ENCODE measurements at regions not wholly inside any gene's neighbourhood (a gene's known extent, or its start where the extent isn't known, plus 50 kb on each side); places are given as distances from the start of the nearest gene placed in this dataset.

DNA sequence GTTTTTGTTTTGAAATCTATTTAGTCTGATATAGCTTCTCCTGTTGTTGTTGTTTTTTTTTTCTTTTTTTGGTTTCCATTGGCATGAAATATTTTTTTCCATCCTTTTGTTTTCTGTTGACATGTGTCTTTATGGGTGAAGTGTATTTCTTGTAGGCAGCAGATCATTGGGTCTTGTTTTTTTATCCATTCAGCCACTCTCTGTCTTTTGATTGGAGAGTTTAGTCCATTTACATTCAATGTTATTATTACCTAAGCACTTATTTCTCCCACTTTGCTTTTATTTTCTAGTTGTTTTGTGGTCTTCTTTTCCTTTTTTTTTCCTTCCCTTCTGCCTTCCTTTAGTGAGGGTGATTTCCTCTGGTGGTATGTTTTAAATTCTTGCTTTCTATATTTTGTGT lies 193.6 kb upstream of the TMEM260 start:
- TF ChIP-seq, protein P1, sequence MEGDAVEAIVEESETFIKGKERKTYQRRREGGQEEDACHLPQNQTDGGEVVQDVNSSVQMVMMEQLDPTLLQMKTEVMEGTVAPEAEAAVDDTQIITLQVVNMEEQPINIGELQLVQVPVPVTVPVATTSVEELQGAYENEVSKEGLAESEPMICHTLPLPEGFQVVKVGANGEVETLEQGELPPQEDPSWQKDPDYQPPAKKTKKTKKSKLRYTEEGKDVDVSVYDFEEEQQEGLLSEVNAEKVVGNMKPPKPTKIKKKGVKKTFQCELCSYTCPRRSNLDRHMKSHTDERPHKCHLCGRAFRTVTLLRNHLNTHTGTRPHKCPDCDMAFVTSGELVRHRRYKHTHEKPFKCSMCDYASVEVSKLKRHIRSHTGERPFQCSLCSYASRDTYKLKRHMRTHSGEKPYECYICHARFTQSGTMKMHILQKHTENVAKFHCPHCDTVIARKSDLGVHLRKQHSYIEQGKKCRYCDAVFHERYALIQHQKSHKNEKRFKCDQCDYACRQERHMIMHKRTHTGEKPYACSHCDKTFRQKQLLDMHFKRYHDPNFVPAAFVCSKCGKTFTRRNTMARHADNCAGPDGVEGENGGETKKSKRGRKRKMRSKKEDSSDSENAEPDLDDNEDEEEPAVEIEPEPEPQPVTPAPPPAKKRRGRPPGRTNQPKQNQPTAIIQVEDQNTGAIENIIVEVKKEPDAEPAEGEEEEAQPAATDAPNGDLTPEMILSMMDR (IDR thresholded peaks at IDR 0.05; ENCODE audit: insufficient read depth, low read depth, low read length), result no peak
- TF ChIP-seq EZH2 (IDR thresholded peaks at IDR 0.05; ENCODE audit: insufficient read depth, low read length), result no peak

All from astrocyte (in vitro differentiated cells and primary cell).